Activated CD4-positive, alpha-beta T cell treated with anti-CD3 and anti-CD28 coated beads for 24 hours (primary cell): ENCODE measurements at regions not wholly inside any gene's neighbourhood (a gene's known extent, or its start where the extent isn't known, plus 50 kb on each side); places are given as distances from the start of the nearest gene placed in this dataset.

ENCODE experiments used
- DNase-seq, 2 donors: peaks; one replicate each; pipeline ENCODE4 v3.0.0-alpha.2; 2020; ENCODE audit warnings: low read depth in 2 of 2

- no peak for DNase-seq
Measured at GRCh38 chr4:182062936-182063335, 180.3 kb upstream of the TENM3 start.

DNA sequence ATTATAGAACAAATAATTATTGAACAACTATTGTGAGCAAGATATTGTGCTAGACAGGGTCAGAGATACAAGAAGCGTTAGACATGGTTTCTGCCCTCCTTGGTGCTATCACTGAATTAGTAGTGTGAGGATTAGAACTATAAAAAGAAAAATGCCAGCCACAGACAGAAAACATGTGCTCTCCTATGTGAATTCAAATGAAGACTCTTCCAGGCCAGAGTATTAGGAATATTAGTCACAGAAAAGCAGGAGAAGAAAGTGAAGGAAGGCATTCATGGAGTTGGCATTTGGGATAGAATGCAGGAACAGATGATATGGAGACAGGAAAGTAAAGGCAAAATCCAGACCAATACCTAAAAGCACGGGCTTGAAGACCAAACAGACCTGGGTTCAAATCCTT lies 179.6 kb upstream of the TENM3 start:
- DNase-seq: no peak

- DNase-seq: no peak
Measured at GRCh38 chr4:182065255-182065654, 177.9 kb upstream of the TENM3 start.

DNA sequence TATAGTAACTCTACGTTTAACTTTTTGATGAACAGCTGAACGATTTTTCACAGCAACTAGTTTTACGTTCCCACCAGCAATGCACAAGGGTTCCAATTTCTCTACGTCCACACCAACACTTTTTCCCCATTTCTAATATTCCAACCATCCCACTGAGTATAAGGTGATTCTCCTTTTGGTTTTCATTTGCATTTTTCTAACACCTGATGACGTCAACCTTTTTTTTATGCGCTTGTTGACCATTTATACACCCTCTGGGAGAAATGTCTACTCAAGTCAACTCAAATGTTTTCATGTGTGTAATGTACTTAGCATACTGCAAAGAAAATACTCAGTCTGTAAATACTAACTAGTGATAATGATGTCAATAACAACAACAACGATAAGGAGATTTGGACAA lies 177.2 kb upstream of the TENM3 start:
- DNase-seq: no peak

GRCh38 chr4:182067828-182068227 lies 175.4 kb upstream of the TENM3 start:
- no peak for DNase-seq

- no peak for DNase-seq
Measured at GRCh38 chr4:182068920-182069319, 174.3 kb upstream of the TENM3 start.

GRCh38 chr4:182073278-182073677 lies 169.9 kb upstream of the TENM3 start:
- no peak for DNase-seq

GRCh38 chr4:182074139-182074538 lies 169.1 kb upstream of the TENM3 start:
- no peak for DNase-seq

DNA sequence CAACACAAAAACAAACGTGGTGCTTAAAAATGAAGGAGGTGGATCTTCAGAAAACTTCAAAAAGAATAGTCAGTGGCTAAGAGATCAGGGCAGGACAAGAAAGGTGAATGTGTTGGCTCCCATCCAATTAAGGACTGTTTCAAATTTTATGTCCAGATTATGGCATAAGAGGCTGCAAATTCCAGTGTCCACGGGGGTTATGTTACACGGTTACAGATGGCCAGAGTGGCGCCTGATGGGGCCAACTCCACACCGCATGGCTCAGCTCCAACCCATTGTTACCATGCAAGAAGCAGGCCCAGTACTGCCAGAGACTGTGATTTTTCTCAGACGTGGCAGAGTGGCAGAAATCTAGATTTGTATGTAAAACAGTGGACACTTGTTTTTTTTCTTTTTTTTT lies 168.4 kb upstream of the TENM3 start:
- DNase-seq: no peak

DNA sequence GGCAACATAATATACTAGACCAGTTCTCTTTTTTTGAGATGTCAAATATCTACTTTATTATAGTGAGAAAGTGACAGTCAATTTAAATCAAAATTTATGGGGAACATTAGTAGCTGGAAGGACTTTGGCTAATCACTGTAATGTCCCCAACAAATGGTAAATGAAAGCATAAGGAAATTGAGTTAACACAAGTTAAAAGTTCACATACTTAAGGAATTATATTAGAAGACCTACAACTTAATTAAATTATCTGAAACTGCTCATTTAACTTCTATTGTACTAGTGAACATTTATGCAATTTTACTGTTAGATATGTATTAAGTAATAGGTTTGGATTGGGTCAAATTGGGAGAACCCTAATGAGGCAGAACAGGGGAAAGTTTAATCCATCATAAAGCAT lies 160.3 kb upstream of the TENM3 start:
- no peak for DNase-seq

- no peak for DNase-seq
Measured at GRCh38 chr4:182083671-182084410, 159.4 kb upstream of the TENM3 start.

GRCh38 chr4:182085051-182085480 lies 158.1 kb upstream of the TENM3 start:
- no peak for DNase-seq

DNA sequence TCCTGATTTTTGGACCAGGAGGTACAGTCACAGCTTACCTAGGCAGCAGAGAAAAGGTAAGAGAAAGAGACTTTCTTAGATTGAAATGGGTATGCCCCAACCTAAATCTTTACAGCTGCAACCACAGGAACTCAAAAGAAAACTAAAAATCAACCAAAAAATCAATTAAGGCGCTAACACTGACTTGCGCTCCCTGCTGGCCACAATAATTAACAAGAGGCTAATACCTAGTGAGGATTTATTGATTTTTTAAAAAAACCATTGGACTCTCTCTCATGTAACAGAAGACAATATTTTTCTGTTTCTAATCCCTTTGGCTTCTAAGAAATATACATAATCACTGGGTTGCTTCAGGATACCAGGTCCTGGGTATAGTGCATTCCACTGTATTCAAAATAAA lies 153.9 kb upstream of the TENM3 start:
- no peak for DNase-seq

DNA sequence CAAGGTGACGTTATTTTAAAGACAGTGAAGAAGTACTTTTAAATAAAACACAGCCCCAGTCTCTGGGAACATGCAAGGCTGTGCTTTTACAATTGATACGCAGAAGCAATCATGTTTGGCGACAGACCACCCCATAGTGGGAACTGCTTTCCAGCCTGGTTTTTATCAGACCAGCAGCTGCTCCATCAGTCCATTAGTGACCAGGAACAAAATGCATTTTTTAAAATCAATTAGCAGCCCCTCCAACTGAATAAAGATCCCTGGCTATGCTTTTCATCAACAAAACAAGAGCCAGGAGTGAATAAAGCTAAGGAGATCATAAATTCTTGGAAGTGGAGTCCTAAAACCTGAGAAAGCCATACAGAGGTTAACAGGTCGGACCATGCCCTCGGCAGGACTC lies 153.0 kb upstream of the TENM3 start:
- no peak for DNase-seq

DNA sequence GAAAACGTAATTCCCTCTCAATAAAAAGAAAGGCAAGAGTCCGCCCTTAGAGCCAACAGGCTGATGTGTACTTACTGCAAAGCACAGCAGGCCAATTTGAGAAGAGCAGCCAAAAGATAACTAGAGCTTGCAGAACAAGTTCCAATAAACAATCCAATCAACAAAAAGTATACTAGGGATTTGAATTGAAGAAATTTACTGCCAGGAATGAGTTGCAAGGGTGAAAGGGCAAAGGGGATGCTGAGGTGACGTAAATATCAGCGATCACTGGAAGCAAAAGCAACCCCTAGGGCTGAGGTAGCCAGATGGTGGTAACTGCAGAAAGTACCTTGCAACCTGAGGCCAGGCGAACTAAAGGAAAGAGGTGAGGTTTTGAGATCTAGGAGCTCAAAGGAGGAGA lies 152.1 kb upstream of the TENM3 start:
- DNase-seq: no peak

- DNase-seq: no peak
Measured at GRCh38 chr4:182093431-182093831, 149.8 kb upstream of the TENM3 start.

GRCh38 chr4:182093935-182094334 lies 149.3 kb upstream of the TENM3 start:
- DNase-seq: no peak

DNA sequence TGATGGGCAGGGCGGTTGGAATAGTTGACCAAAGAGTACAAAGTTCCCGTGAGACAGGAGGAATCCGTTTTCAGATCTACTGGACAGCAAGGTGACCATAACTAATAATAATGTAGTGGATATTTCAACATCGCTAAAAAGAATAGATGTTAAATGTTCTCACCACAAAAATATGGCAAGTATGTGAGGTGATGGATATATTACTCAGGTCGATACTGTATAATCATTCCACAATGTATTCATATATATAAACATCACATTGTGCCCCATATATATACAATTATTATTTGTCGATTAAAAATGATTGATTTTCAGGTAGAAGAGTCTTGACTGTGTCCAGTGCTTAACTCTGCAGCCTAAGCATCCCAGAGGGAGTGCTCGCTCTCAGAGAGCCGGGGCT lies 141.6 kb upstream of the TENM3 start:
- DNase-seq: no peak

DNA sequence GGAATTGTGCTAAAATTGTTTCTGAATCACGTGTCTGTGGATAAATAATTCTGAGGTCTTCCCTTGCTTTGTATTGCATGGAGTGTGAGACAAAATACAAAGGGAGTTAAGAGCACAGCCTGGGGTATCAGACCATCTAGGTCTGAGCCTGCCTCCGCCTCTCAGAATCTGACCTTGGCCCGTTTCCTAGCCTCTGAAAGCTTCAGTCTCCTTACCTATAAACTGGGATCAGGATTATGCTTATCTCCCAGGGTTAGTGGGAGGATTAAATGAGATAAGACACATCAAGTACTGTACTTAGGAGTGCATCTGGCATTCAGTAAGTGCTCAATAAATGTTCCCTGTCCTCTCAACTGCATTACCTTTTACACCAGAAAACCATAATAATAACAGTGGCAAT lies 140.6 kb upstream of the TENM3 start:
- DNase-seq: no peak

DNA sequence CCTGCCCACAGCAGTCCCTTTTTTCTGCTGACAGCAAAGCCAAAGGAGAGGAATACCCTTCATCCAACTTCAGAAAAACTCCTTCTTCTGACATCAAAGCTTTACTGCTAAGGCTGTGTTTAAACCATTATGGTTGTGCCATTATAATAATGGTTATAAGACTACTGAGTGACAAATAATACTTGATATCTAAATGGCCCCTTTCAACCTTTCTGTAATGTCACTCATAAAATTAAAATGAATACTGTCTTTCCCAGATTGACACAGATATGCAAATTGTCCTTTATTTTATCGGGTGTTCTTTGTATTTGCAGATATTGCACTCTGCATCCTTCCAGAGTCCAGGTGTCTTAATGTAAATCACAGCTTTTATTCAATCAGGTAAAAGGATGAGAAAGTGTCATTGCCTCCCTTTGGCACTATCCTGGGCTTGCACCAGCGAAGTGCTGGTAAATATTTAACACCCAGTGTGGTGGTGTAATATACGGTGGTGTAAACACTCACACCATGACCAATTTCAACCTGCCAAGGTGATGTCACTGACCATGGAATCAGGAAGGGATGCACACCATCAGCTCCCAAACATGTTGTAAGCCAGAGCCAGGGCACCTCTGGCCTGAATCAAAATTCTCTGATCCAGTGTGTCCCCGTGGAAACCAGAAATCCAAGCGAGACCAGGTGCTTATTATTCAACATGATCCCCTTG lies 139.4 kb upstream of the TENM3 start:
- no peak for DNase-seq

DNA sequence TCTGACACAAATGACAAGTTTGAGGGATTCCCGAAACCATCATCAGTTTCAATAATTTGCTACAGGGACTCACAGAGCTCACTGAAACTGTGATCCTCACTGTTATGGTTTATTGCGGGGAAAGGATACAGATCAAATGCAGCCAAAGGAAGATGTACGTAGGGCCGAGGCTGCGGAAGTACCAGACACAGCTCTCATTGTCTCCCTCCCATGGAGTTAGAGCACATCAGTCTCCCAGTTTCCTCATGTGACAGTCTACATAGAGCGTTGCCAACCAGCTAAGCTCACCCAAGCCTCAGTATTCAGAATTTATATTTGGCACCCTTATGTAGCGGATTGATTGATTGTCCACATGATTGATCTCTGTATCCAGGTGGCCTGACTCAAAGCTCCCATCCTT lies 137.8 kb upstream of the TENM3 start:
- DNase-seq: no peak

- no peak for DNase-seq
Measured at GRCh38 chr4:182107931-182108330, 135.3 kb upstream of the TENM3 start.

DNA sequence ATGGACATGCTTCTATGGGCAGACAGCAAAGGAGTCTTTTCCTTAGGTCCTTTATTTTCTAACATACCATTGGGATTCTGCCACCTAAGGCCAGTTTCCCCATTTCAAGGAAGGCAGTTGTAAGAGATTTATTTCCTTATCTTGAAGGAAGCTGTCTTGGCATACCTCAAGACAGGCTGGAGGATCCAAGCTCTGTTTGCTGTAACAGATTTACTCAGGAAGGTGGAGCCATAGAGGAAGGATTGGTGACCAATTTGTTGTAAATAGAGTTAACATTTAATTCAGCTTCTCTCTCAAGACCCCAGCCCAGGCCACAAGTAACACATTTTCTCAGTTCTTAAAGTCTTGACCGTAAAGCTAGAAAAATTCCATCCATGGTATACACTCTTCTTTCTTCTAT lies 131.6 kb upstream of the TENM3 start:
- DNase-seq: no peak

DNA sequence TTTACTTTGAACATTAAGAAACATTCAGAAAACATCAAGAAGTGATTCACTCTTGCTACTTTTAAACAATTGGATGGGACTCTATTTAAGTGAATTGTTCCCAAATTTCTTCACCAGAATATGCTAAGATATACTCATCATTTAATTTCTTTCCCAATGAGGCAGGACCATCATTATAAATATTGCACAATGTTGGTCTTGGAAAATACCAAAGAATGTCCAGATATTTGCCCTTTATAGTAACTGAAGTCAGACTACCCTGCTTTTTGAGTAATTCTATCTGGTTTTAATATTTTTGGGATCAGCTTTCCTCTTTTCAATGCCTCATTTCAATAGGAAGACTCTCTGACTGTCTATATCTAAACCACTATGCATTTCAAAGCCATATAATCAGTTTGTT lies 129.4 kb upstream of the TENM3 start:
- no peak for DNase-seq
